ENCODE measurements at regions not wholly inside any gene's neighbourhood (a gene's known extent, or its start where the extent isn't known, plus 50 kb on each side); places are given as distances from the start of the nearest gene placed in this dataset.

DNA sequence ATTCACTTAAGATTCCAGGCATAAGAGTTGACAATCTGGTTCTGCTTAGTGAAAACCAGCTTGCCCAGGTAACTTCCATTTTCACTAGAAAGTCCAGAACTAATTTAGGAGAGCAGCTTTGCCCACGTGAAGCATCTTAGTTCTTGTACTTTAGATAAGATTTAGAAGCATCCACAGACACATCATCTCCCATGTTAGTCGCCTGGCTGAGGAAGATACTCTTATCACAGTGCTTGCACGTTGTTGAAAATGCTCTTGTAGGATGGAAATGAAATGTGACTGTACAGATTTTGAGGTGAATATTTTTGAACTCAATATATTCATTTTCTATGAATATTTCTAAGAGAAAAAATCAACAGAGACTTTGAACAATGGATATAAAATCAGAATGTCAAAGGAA is 159.7 kb downstream of the SOCS6 start:
- no peak for TF ChIP-seq SP1 (IDR thresholded peaks at IDR 0.05)
- no peak for TF ChIP-seq FOXK2 (IDR thresholded peaks at IDR 0.05)
- no peak for TF ChIP-seq BHLHE40 (IDR thresholded peaks at IDR 0.05; ENCODE audit: borderline replicate concordance)
- no peak for TF ChIP-seq ELF4 (IDR thresholded peaks at IDR 0.05)
- TF ChIP-seq HDGF (IDR thresholded peaks at IDR 0.05; ENCODE audit: borderline replicate concordance): no peak
- TF ChIP-seq NFRKB (IDR thresholded peaks at IDR 0.05): no peak
- TF ChIP-seq FOXM1 (IDR thresholded peaks at IDR 0.05; ENCODE audit: borderline replicate concordance): no peak
- TF ChIP-seq, protein P1, sequence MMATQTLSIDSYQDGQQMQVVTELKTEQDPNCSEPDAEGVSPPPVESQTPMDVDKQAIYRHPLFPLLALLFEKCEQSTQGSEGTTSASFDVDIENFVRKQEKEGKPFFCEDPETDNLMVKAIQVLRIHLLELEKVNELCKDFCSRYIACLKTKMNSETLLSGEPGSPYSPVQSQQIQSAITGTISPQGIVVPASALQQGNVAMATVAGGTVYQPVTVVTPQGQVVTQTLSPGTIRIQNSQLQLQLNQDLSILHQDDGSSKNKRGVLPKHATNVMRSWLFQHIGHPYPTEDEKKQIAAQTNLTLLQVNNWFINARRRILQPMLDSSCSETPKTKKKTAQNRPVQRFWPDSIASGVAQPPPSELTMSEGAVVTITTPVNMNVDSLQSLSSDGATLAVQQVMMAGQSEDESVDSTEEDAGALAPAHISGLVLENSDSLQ (IDR thresholded peaks at IDR 0.05): no peak
- no peak for TF ChIP-seq ARNT (IDR thresholded peaks at IDR 0.05)
- TF ChIP-seq TARDBP (IDR thresholded peaks at IDR 0.05): no peak
- no peak for TF ChIP-seq LEF1 (IDR thresholded peaks at IDR 0.05; ENCODE audit: borderline replicate concordance)
- TF ChIP-seq FOXA1 (IDR thresholded peaks at IDR 0.05): no peak
